PC-9 (cell line): ENCODE measurements at regions not wholly inside any gene's neighbourhood (a gene's known extent, or its start where the extent isn't known, plus 50 kb on each side); places are given as distances from the start of the nearest gene placed in this dataset.

ENCODE experiments used
- CTCF ChIP-seq: fragments of 200-600 bp; sonication (generic); conservative IDR thresholded peaks from 2 replicates; pipeline ENCODE4 v1.6.1; 2017; ENCODE audit warnings: mixed run types, antibody characterized with exemption, mild to moderate bottlenecking, moderate library complexity
- EZH2 ChIP-seq: fragments of 200-600 bp; sonication (generic); IDR thresholded peaks from 2 replicates; pipeline ENCODE4 v1.8.0; 2017; ENCODE audit warnings: antibody characterized with exemption, low read depth

DNA sequence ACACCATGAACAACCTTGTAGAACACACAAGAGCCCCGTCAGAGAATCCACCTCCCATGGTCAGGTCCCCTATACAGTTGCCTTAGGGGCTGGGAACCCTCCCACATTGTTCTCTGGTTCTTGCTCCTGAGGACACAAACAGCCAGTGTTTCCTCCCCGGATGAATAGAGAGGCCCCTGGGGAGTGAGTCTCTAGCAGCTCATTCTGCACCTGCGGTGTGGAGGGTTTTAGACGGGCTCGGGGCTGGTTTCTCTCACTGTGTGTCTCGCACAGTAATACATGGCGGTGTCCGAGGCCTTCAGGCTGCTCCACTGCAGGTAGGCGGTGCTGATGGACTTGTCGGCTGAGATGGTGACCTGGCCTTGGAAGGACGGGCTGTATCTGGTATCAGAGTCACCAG is 1052.1 kb downstream of the TMEM121 start:
- TF ChIP-seq CTCF (no peak), EZH2 (no peak)
